WTC11 (cell line): ENCODE measurements at regions not wholly inside any gene's neighbourhood (a gene's known extent, or its start where the extent isn't known, plus 50 kb on each side); places are given as distances from the start of the nearest gene placed in this dataset.

Experiments
- ATF3 ChIP-seq: sonication (generic); formaldehyde crosslinking; conservative IDR thresholded peaks from 2 replicates; pipeline ENCODE4 v1.8.1; 2022; ENCODE audit warnings: mild to moderate bottlenecking, missing genetic modification reagents
- CREM ChIP-seq: sonication (generic); formaldehyde crosslinking; IDR thresholded peaks from 2 replicates; pipeline ENCODE4 v1.8.1; 2022; ENCODE audit warnings: mild to moderate bottlenecking, missing genetic modification reagents, moderate library complexity
- CTCF ChIP-seq: fragments of 200-600 bp; IDR thresholded peaks from 2 replicates; pipeline ENCODE4 v1.8.0; 2022; ENCODE audit warnings: antibody characterized with exemption
- ETV6 ChIP-seq: sonication (generic); formaldehyde crosslinking; IDR thresholded peaks from 2 replicates; pipeline ENCODE4 v1.8.1; 2022; ENCODE audit warnings: mild to moderate bottlenecking, missing genetic modification reagents
- TCF7 ChIP-seq: sonication (generic); formaldehyde crosslinking; IDR thresholded peaks from 2 replicates; pipeline ENCODE4 v1.8.0; 2022; ENCODE audit warnings: mild to moderate bottlenecking, low read depth, missing genetic modification reagents, moderate library complexity
- USF1 ChIP-seq: sonication (generic); formaldehyde crosslinking; IDR thresholded peaks from 2 replicates; pipeline ENCODE4 v1.8.0; 2022; ENCODE audit warnings: mild to moderate bottlenecking, missing genetic modification reagents
- TF ChIP-seq, protein P1 (sequence below): sonication (generic); formaldehyde crosslinking; IDR thresholded peaks from 2 replicates; pipeline ENCODE4 v1.8.0; 2022; ENCODE audit warnings: mild to moderate bottlenecking, missing genetic modification reagents
- TF ChIP-seq, protein P2 (sequence below): sonication (generic); formaldehyde crosslinking; IDR thresholded peaks from 2 replicates; pipeline ENCODE4 v1.8.1; 2023; ENCODE audit warnings: mild to moderate bottlenecking, missing genetic modification reagents, moderate library complexity

DNA sequence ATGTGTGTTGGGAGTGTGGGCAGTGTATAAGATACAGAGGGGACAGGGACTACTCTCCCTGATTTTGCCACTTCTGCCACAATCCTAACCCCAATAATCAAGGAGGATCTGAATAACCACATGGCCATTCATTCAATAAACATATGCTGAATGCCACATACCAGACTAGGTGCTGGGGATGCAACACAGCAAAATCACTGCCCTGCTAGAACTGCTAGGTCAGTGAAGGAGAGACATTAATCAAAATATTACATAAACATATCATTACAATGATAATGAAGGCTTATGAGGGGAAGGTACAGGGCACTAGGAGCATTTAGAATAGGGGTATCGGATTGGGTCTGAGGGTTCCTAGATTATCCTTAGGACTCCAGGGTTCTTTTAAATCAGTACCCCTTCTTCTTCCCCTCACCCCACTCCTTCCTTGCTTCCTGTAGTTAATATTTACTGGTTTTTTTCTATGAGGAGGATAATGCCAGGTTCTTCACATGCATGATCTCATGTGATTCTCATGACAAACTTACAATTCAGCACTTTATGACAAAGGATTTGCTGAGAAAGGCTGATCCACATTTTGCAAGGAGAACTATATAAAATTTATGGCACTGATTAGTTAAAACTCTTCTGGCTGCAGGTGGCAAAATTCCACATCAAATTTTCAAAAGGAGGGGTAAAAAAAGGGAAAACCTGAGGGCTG, 56.4 kb upstream of the PCBP1 start:
- TF ChIP-seq, protein P1, sequence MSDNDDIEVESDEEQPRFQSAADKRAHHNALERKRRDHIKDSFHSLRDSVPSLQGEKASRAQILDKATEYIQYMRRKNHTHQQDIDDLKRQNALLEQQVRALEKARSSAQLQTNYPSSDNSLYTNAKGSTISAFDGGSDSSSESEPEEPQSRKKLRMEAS (CRISPR knock-in tag) = no peak
- TF ChIP-seq TCF7 (CRISPR knock-in tag) (no peak), CTCF (no peak), ATF3 (no peak), ETV6 (CRISPR knock-in tag) (no peak), CREM (CRISPR knock-in tag) (no peak), USF1 (CRISPR knock-in tag) (no peak)
- TF ChIP-seq, protein P2, sequence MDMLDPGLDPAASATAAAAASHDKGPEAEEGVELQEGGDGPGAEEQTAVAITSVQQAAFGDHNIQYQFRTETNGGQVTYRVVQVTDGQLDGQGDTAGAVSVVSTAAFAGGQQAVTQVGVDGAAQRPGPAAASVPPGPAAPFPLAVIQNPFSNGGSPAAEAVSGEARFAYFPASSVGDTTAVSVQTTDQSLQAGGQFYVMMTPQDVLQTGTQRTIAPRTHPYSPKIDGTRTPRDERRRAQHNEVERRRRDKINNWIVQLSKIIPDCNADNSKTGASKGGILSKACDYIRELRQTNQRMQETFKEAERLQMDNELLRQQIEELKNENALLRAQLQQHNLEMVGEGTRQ (CRISPR knock-in tag) = no peak
